NCI-H2081 (cell line): ENCODE measurements at regions not wholly inside any gene's neighbourhood (a gene's known extent, or its start where the extent isn't known, plus 50 kb on each side); places are given as distances from the start of the nearest gene placed in this dataset.

Experiments
- DNase-seq, 2 experiments: peaks; one replicate each; lab custom pipeline; 2025; lab: John Stamatoyannopoulos, UW

GRCh38 chr2:147711031-147711430 lies 133.8 kb upstream of the ACVR2A start:
- no peak for DNase-seq

- DNase-seq, result no peak
These were observed 135.2 kb upstream of the ACVR2A start for GRCh38 chr2:147709655-147710054.

- no peak for DNase-seq
These were observed 141.7 kb upstream of the ACVR2A start for GRCh38 chr2:147703171-147703570.

GRCh38 chr2:147698166-147698565 lies 146.7 kb upstream of the ACVR2A start:
- DNase-seq, result no peak

GRCh38 chr2:147696426-147696825 lies 148.4 kb upstream of the ACVR2A start:
- no peak for DNase-seq

GRCh38 chr2:147689220-147689909 lies 155.5 kb upstream of the ACVR2A start:
- DNase-seq, result no peak

GRCh38 chr2:147688242-147688641 lies 156.6 kb upstream of the ACVR2A start:
- DNase-seq, result no peak

- no peak for DNase-seq
These were observed 158.5 kb upstream of the ACVR2A start for GRCh38 chr2:147686365-147686764.

- DNase-seq, result no peak
These were observed 159.9 kb upstream of the ACVR2A start for GRCh38 chr2:147684903-147685302.

GRCh38 chr2:147683380-147683779 lies 161.4 kb upstream of the ACVR2A start:
- no peak for DNase-seq

- DNase-seq, result no peak
These were observed 163.7 kb upstream of the ACVR2A start for GRCh38 chr2:147681093-147681492.

- peak; percentile 73 to 94 for DNase-seq
These were observed 164.8 kb upstream of the ACVR2A start for GRCh38 chr2:147679955-147680531.

- peak; percentile 83 to 97 for DNase-seq
These were observed 165.5 kb upstream of the ACVR2A start for GRCh38 chr2:147679191-147679954.

- no peak for DNase-seq
These were observed 179.7 kb upstream of the ACVR2A start for GRCh38 chr2:147665105-147665504.

- no peak for DNase-seq
These were observed 180.9 kb upstream of the ACVR2A start for GRCh38 chr2:147663962-147664361.

- no peak for DNase-seq
These were observed 181.5 kb upstream of the ACVR2A start for GRCh38 chr2:147663153-147663961.

GRCh38 chr2:147662221-147662620 lies 182.6 kb upstream of the ACVR2A start:
- no peak for DNase-seq

- no peak for DNase-seq
These were observed 184.1 kb upstream of the ACVR2A start for GRCh38 chr2:147660680-147661079.

GRCh38 chr2:147659051-147659450 lies 185.8 kb upstream of the ACVR2A start:
- DNase-seq, result no peak

GRCh38 chr2:147657086-147658000 lies 187.5 kb upstream of the ACVR2A start:
- DNase-seq, result no peak

- DNase-seq, result no peak
These were observed 194.8 kb upstream of the ACVR2A start for GRCh38 chr2:147649998-147650397.
